GM19438 (cell line): ENCODE measurements at regions not wholly inside any gene's neighbourhood (a gene's known extent, or its start where the extent isn't known, plus 50 kb on each side); places are given as distances from the start of the nearest gene placed in this dataset.

Source experiments
- ATAC-seq: cut with Tn5 transposase; IDR thresholded peaks from one replicate; pipeline ENCODE4 v1.9.1; 2021; ENCODE audit warnings: low read depth; ENCODE audit not compliant: unreplicated experiment

DNA sequence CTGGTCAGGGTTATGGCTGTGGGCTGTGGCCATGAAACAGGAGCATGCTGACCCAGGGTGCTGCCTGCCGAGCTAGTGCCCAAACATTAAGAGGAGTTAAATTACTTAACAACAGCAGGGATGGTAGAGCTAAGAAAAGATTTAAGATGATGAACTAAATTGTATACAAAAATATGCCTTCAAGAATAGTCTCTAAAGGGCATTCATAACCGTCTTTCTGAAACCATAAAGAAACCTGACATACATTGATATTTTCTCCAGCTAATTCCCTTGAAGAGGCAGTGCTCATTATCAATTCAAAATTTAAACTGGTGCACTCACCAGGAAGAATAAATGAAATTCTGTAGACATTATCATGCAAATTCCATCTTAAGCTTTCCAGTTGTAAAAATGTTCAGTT is 265.8 kb upstream of the TAC1 start:
- ATAC-seq: no peak

DNA sequence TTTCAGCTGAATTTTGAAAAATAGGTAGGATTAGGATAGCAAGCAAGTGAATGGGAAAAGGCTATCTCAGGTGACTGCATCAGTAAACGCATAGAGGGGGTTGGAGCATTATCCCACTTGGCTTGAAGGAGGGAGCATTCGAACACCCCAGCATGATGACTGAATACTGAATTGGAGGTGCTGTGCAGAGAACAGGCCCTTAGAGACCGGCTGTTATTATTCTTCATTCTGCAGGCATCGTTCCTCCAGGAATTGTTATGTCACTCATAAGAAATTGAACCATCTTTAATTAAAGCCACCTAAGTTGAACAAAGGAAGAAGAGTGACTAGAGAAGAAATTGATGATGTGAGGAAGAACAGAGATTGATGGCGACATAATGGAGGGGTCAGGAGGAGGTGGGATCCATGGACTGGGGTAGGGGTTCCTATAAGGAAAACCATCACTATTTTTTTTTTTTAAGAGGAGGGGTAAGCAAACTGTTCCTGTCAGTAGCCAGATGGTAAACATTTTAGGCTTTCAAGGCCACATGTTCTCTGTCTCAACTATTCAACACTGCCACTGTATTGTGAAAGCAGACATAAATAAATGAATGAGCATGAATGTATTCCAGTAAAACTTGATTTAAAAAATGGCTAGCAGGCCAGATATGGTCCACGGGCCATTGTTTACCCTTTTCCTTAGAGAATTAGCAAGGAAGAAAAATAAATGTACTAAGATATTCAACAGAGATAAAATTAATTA is 264.7 kb upstream of the TAC1 start:
- ATAC-seq: no peak

DNA sequence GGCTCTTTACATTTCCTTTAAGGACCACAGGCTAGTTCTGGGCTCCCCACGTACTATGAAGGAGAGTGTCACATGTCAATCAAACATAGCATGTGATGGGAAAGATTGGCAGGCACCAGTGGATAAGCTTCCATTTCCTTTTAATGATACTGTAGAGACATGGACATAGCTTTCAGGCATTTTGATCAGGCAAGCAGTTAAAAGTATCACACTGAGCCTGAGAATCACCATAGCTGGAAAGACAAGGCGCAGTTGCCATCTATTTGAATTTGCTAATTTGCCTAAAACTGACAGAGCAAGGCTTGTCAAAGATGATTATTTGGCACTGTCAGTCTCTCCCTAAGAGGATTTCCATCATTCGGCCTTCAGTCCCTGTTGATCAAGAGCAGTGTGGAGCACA is 263.4 kb upstream of the TAC1 start:
- no peak for ATAC-seq

DNA sequence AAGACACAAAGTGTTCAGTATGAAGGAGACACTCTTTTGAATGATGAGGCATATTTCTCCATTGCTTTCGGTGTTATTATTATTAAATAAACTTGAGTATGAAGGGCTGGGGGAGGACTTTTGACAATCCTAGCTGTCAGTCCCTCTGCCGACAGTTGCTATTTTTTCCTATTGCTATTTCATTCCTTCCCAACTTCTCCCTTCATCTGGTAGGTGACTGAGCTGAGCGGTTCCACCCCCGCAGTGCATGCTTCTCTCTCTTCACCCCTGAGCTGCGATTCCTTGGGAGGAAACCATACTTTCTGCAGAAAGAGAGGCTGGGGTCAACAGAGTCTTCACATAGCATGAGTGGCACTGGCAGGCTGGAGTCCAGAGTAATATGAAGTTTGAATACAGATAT is 261.2 kb upstream of the TAC1 start:
- ATAC-seq: no peak

DNA sequence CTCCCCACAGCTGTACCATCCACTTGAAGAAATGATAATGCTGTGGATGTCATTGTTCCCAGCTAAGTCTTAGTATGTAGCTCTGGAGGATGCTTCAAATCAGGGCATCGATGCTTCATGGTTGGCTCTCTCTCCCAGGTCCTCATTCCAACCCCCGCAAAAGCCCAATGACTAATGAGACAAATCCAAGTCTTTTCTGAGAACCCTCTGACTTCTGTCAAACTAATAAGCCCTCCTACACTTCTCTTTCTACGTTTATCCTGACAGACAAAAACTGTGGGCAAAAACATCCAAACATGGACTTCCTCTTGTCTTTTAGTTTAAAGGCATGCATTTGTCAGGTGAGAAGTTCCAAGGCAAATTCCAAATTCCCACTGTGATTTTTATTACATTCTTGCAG is 260.4 kb upstream of the TAC1 start:
- no peak for ATAC-seq

DNA sequence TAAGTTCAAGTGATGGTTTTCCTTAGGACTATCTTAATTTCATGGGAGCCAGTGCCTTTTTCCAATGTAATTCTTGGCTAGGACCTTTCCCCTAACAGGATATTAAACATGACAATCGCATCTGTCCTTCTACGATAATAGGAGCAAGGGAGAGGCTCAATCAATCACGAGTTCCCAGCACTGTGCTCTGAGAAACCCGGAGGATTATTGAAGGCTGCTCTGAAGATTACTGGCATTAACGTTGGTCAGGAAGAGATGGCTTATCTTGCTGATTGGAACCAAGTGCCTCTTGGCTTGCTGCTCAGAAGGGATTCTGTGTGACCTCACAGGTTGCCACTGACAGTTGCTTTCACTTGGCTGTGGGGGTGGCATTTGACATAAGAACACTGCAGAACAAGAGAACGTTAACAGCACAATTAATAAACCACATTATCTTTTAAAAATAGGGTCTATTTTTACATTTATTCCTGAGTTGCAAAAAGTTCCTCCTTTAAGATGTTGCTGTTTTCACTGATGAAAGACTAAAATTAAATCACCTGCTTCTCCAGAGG is 252.1 kb upstream of the TAC1 start:
- no peak for ATAC-seq

DNA sequence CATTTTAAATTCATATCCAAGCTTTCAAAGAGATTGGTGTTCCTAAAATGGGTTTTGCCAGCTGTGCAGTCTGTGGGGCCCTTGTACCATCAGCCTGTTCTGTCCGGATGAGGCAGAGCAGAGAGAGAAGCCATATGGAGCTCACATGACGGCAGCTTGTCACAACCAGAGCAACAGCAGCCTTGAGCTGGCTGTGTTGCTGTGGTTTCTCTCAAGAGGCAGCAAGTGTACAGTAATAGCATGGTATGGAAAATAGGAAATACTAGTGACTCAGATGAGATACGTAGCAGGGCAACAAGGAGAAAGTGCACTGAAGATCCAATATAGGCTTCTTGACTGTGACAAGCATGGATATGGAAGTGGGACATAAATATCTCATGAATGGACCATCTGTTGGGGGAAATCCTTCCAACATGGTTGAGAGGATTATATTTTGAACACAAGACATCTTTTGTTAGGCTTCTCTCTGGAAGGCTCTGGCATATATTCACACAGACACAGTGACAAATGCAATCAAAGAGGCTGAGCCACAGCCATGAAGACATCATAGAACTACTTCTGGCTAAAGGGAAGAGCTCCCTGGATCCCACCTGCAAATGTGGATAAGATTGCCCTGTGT is 251.0 kb upstream of the TAC1 start:
- no peak for ATAC-seq

DNA sequence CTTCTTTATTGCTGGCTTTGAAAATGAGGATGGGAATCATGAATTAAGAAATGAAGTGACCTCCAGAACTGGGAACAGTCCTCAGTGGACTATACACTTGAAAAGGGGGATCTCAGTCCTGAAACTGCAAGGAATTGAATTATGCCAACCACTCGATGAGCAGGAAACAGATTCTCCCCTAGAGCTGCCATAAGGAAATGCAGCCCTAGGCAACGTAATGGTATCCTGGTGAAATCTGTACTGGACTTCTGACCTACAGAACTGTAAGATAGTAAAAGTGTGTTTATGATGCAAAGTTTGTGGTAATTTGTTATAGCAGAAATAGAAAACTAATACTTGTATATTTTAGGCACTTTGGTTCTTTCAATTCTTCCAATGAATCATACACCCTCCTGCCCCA is 236.4 kb upstream of the TAC1 start:
- no peak for ATAC-seq

DNA sequence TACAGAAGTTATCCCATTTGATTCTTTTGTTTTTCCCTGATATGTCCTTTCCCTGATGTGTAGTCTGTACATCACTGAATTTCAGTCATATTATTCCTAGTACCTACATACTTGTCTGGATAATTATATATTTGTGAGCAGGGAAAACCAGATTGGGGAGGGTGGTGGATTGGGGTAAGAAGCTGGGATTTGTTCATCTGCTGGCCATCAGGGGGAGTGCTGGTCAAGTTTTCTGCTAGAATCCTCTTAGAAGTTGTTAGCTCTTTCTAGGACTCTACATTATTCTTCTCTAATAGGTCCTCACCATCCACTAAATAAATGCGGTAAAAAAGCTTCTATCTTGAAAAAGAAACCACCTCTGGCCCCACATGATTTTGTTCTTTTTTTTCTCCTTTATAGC is 232.7 kb upstream of the TAC1 start:
- no peak for ATAC-seq

DNA sequence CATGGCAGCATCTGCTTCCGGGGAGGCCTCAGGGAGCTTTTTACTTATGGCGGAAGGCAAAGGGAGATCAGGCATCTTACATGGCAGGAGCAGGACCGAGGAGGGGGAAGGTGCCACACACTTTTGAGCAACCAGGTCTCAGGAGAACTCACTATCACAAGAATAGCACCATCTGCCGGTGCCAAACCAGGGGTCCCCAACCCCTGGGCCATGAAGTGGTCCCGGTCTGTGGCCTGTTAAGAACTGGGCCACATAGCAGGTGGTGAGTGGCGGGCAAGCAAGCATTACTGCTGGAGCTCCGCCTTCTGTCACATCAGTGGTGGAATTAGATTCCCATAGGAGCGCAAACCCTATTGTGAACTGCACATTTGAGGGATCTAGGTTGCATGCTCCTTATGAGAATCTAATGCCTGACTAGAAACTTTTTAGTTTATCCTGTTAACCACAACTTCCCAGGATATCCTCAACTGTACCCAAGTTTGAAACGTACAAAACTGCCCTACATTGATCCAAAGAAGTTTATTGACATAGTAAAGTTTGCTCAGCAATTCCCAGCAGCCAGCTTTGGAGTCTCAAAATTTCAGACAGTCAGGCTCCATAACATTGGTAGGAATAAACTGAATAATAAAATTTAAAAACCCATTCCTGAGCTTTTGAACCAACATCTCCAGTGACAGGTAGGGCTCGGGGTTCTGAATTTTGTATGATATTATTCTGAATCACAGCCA is 228.4 kb upstream of the TAC1 start:
- no peak for ATAC-seq

DNA sequence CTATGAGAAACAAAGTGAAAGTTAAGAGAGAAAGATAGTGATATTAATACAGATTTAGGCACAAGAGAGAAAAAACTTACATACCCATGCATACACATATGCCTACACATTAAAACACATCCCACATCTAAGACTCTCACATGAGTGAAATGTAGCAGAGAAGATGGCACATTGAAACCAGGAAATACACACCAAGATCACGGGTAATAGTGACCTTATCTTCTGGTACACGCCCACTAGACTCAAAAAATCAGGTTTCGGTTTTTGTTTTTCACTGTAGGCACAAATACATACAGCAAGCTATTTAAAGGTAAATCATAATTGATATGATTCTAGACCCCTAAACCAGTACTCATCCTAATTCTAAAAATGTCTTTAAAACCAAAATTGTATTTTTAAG is 225.2 kb upstream of the TAC1 start:
- ATAC-seq: no peak

DNA sequence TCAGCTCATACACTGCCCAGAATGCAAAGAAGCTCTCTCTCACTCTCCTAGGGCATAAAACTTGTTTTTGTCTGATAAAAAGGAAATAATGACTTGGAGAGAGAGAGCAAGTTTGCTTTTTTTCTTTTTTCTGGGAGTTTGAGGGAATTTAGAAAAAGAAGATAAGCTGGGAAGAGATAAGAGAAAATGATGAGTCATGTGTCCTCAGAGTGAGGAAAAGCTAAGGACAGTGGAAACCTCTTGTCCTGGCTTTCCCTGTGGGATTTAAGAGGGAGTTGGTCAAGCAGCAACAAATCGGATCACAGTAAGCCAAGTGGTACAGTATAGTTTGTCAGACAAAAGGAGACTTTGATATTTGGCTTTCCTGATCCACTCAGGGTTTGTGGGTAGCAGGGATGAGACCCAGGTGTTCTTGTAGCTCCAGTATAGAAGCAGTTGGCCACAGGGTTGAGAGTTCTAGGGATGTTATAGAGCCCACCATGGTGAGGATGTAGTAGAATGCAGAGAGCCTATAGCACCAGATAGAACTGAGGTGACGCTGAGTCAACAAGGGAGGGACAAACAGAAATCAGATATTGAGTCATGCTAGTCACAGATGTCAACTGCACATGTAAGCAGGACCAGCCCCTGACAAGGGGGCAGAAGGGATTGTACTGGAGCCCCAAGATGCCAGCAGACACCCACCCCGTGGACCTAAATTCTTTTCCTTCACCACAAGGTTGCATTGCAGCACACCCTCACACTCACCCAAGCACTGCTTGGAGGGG is 219.3 kb upstream of the TAC1 start:
- no peak for ATAC-seq

DNA sequence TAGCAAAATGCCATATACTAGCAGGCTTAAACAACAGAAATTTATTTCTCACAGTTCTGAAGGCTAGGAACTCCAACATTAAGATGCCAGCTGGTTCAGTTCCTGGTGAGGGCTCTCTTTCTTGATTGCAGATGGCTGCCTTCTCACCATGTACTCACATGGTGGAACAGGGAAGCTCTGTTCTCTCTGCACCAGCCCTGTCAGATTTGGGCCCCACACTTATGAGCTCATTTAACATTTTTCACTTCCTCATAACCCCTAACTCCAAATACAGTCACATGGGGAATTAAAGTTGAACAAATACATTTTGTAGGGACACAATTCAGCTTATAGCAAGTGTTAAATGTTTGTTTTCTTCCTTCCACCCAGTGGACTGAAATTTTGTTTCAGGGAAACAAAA is 218.6 kb upstream of the TAC1 start:
- ATAC-seq: no peak

DNA sequence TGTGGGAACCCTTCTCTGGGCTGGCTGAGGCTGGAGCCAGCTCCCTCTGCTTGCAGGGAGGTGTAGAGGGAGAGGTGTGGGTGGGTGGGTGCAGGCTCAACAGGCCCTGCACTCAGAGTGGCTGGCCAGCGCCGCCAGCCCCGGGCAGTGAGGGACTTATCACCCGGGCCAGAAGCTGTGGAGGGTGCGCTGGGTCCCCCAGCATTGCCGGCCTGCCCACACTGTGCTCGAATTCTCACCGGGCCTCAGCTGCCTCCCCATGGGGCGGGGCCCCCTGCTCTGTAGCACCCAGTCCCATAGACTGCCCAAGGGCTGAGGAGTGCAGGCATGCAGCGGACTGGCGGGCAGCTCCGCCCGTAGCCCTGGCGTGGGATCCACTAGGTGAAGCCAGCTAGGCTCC is 190.7 kb upstream of the TAC1 start:
- ATAC-seq: no peak

DNA sequence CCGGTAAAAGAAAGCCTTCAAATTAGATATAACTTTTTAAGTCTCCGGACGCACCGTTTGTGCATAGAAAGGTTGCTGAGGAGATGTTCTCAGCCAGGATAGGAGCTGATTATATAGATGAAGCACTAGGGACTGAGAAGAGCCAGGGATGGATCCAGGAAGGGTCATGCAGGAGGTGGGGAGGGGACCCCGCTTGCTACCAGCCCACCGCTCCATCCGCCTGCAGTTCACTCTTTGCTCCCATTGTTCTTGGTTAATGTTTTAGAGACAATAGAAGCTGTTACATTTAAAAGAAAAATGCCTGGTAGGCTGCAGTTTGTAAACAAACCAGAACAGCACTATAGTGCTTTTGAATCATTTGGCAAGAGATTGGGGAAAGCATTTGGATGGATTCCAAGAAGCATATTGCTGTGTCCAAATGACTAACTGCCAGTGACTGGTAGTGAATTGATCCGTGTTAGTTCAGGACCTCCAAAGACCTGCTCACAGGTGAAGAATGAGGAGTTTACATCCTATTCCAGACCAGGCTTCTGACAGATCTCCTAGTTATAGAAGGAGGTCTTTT is 175.9 kb upstream of the TAC1 start:
- ATAC-seq: no peak

DNA sequence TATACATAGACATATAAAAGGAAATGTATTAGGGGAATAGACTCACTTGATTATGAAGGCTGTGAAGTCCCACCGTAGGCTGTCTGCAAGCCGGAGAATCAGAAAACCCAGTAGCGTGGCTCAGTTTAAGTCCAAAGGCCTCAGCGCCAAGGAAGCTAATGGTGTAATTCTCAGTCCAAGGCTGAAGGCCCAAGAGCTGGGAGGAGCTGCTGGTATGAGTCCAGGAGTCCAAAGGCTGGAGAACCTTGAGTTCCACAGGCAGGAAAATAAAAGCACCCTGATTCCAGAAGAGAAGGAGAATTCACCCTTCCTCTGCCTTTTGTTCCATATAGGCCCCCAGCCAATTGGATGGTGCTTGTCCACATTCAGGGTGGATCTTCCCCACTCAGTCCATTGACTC is 166.2 kb upstream of the TAC1 start:
- ATAC-seq: no peak

DNA sequence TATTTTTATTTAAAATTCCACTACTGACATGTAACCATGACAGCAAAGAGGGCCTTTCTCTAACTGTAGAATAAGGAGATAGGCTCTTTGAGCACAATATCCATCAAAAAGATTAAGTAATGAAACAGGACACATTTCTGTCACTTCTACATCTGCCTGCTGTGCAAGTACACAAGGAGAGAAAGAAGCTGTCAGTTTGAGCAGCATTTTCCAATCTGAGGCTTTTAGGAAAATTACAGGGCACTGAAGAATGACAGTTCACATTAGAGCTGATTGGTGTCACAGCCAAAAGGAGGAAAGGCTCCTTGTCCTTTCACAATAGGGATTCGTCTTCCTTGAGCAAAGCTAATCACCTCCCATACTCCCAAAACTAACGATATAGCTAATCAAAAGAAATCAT is 158.8 kb upstream of the TAC1 start:
- no peak for ATAC-seq

DNA sequence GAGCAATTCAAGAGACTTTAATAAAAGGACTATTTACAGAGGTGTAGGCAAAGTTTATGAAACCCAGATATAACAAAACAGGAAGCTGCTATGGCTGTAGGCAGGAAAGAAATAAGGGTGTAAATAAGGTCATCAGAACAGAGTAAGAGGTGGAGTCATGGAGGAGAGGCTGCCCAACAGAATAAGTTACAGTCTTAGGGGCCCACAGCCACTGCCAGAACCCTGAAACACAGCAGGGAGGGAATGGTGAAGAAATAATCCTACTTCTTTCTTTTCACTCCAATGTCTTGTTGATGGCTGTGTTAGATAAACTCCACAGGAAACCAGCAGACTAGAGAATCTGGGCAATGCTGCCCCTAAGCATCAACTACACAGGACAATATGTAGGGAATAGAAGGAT is 155.8 kb upstream of the TAC1 start:
- no peak for ATAC-seq

DNA sequence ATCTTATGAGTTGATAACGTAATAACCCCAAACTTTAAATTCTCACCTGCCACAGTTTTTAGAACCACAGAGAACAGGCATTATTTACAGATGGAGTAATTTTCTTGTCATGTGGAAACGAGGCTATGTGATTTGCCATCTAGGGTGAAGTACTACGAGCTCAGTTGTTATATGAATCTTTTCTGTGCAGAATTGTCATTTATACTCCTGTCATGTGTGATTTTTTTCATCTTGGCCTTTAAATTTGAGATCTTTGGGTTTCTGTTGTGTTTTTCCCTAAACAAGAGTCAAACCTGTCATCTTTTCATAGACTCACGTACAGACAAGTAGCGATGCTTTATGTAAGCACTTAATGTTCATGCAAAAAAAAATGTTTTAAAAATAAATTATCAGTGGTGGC is 153.7 kb upstream of the TAC1 start:
- no peak for ATAC-seq

DNA sequence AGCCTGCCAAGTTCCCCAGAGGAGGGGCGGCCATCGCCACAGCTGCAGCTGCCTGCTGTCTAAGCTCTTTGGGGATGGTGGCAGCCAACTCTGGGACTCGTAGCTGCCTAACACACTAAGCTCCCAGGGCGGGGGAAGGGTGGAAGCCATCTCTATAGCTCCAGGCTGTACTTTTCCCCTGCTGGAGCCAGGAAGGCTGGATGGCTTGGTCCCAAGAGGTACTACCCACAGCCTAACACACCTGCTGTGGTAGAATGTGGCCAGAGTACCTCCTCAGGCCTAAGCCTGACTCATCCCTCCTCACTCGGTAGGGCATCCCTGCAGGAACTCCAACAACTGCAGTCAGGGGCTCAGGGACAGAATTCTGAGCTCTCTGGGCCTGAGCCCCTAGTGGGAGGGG is 151.7 kb upstream of the TAC1 start:
- no peak for ATAC-seq

DNA sequence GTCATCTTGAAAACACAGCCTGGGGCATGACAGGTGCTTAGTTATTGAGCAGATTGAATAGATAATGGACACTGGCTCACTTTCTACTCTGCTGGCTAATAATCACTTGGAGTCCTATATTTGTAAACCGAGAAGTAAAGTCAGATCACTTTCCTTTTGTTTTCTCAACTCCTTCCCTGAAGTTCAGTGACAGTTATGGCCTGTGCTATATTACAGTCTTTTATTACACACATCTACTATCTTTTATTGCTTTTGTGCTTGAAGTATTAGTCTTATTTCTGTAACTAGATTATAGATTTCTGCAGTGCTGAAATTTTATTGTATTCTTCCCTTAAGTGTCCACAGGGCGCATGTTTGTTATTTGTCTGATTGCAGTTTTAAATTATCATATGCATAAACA is 136.4 kb upstream of the TAC1 start:
- ATAC-seq: no peak
